GM12878 (cell line): ENCODE measurements at regions not wholly inside any gene's neighbourhood (a gene's known extent, or its start where the extent isn't known, plus 50 kb on each side); places are given as distances from the start of the nearest gene placed in this dataset.

Experiments used
- EP300 ChIP-seq, 2 experiments: fragments of 150-350 bp in 1 of 2; IDR thresholded peaks; 2 replicates each; pipeline ENCODE4 v1.6.1; 2011 to 2012; ENCODE audit warnings: low read depth in 2 of 2, low read length in 2 of 2, borderline replicate concordance in 1 of 2, improper control_type of control experiment in 1 of 2, inconsistent platforms in 1 of 2; ENCODE audit not compliant: control insufficient read depth in 1 of 2
- HDAC2 ChIP-seq: fragments of 200-600 bp; sonication (generic); IDR thresholded peaks from 2 replicates; pipeline ENCODE4 v1.6.1; 2017
- JUNB ChIP-seq: IDR thresholded peaks from 2 replicates; pipeline ENCODE4 v1.6.1; 2016; ENCODE audit warnings: antibody characterized with exemption, mild to moderate bottlenecking
- NR2C1 ChIP-seq: fragments of 450-650 bp; IDR thresholded peaks from 2 replicates; pipeline ENCODE4 v1.6.1; 2017; ENCODE audit warnings: antibody characterized with exemption, mild to moderate bottlenecking, moderate library complexity
- POLR2A ChIP-seq: IDR thresholded peaks from 2 replicates; pipeline ENCODE4 v1.6.1; 2011; ENCODE audit warnings: low read depth, mild to moderate bottlenecking, low read length
- SMAD1 ChIP-seq: fragments of 450-650 bp; IDR thresholded peaks from 2 replicates; pipeline ENCODE4 v1.6.1; 2018; ENCODE audit warnings: mild to moderate bottlenecking, low read depth; ENCODE audit not compliant: partially characterized antibody
- TCF12 ChIP-seq: IDR thresholded peaks from 2 replicates; pipeline ENCODE4 v1.6.1; 2011; ENCODE audit warnings: low read depth, mild to moderate bottlenecking, low read length
- TF ChIP-seq, protein P1 (sequence below), 3 experiments: IDR thresholded peaks in 2 of 3; conservative IDR thresholded peaks in 1 of 3; 2 replicates each; pipeline ENCODE4 v1.5.1; 2011; ENCODE audit warnings: low read depth in 3 of 3, low read length in 3 of 3, mild to moderate bottlenecking in 3 of 3, control low read depth in 2 of 3, moderate library complexity in 2 of 3, inconsistent platforms in 1 of 3, mixed read lengths in 1 of 3; ENCODE audit not compliant: control insufficient read depth in 2 of 3, insufficient read depth in 1 of 3; ENCODE audit errors: extremely low read depth in 1 of 3
- TF ChIP-seq, protein P2 (sequence below): IDR thresholded peaks from 2 replicates; pipeline ENCODE4 v1.6.1; 2011; ENCODE audit warnings: borderline replicate concordance, low read depth, mild to moderate bottlenecking, moderate library complexity, low read length; ENCODE audit not compliant: insufficient read depth, poor library complexity, severe bottlenecking

- TF ChIP-seq, protein P1, sequence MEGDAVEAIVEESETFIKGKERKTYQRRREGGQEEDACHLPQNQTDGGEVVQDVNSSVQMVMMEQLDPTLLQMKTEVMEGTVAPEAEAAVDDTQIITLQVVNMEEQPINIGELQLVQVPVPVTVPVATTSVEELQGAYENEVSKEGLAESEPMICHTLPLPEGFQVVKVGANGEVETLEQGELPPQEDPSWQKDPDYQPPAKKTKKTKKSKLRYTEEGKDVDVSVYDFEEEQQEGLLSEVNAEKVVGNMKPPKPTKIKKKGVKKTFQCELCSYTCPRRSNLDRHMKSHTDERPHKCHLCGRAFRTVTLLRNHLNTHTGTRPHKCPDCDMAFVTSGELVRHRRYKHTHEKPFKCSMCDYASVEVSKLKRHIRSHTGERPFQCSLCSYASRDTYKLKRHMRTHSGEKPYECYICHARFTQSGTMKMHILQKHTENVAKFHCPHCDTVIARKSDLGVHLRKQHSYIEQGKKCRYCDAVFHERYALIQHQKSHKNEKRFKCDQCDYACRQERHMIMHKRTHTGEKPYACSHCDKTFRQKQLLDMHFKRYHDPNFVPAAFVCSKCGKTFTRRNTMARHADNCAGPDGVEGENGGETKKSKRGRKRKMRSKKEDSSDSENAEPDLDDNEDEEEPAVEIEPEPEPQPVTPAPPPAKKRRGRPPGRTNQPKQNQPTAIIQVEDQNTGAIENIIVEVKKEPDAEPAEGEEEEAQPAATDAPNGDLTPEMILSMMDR (IDR thresholded peaks at IDR 0.05 in 2 of 3, conservative IDR thresholded peaks at IDR 0.05 in 1 of 3; ENCODE audit: control insufficient read depth in 2 of 3, extremely low read depth in 1 of 3, insufficient read depth in 1 of 3, low read depth in 3 of 3, low read length in 3 of 3), result no peak
- no peak for TF ChIP-seq EP300 (IDR thresholded peaks at IDR 0.05; ENCODE audit: borderline replicate concordance in 1 of 2, control insufficient read depth in 1 of 2, low read depth in 2 of 2, low read length in 2 of 2)
- no peak for TF ChIP-seq JUNB
- TF ChIP-seq, protein P2, sequence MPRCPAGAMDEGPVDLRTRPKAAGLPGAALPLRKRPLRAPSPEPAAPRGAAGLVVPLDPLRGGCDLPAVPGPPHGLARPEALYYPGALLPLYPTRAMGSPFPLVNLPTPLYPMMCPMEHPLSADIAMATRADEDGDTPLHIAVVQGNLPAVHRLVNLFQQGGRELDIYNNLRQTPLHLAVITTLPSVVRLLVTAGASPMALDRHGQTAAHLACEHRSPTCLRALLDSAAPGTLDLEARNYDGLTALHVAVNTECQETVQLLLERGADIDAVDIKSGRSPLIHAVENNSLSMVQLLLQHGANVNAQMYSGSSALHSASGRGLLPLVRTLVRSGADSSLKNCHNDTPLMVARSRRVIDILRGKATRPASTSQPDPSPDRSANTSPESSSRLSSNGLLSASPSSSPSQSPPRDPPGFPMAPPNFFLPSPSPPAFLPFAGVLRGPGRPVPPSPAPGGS, result no peak
- TF ChIP-seq HDAC2, result no peak
- TF ChIP-seq TCF12, result no peak
- TF ChIP-seq POLR2A, result no peak
- no peak for TF ChIP-seq SMAD1
- TF ChIP-seq NR2C1, result no peak
These were observed 1326.3 kb upstream of the GJE1 start for GRCh38 chr6:140806431-140806830.
